PC-3 (cell line): ENCODE measurements at regions not wholly inside any gene's neighbourhood (a gene's known extent, or its start where the extent isn't known, plus 50 kb on each side); places are given as distances from the start of the nearest gene placed in this dataset.

Source experiments
- ATAC-seq: fragments of 200-7000 bp; cut with Tn5 transposase; 2 replicates; pipeline ENCODE4 v1.9.1; 2020; ENCODE audit warnings: mild to moderate bottlenecking, moderate library complexity
- BruUV-seq: library from RNA; stranded (reverse); fragments of 400-500 nt; replicated peaks from 2 replicates; lab custom pipeline; 2021; lab: Mats Ljungman, UMichigan
- CTCF ChIA-PET: fragments of 300-600 bp; sonication (Branson Sonifier 250); formaldehyde crosslinking; loops from one replicate; lab custom pipeline; 2022; ENCODE audit warnings: antibody characterized with exemption; lab: Charles Lee
- POLR2A ChIA-PET: fragments of 300-600 bp; sonication (Branson Sonifier 250); formaldehyde crosslinking; loops from one replicate; lab custom pipeline; 2022; ENCODE audit warnings: antibody characterized with exemption; ENCODE audit not compliant: unreplicated experiment; lab: Charles Lee
- DNase-seq: peaks from one replicate; pipeline ENCODE4 v3.0.0-alpha.2; 2015
- H2AFZ ChIP-seq: fragments of 300-600 bp; sonication (generic); 2 replicates; pipeline ENCODE4 v1.6.0; 2016; ENCODE audit warnings: antibody characterized with exemption, low read length
- H3F3A ChIP-seq: fragments of 300-600 bp; sonication (generic); one replicate; pipeline ENCODE4 v1.6.0; 2017; ENCODE audit warnings: antibody characterized with exemption, low read length, control low read depth, mild to moderate bottlenecking; ENCODE audit not compliant: unreplicated experiment
- H3K27ac ChIP-seq: fragments of 300-600 bp; sonication (generic); 2 replicates; pipeline ENCODE4 v1.5.1; 2016; ENCODE audit warnings: mild to moderate bottlenecking, low read length
- H3K27me3 ChIP-seq: fragments of 300-600 bp; sonication (generic); 2 replicates; pipeline ENCODE4 v1.6.1; 2016; ENCODE audit warnings: low read length, mixed read lengths
- H3K36me3 ChIP-seq: fragments of 300-600 bp; sonication (generic); 2 replicates; pipeline ENCODE4 v1.6.1; 2016; ENCODE audit warnings: low read depth, mixed run types, low read length, mixed read lengths
- H3K4me1 ChIP-seq: fragments of 300-600 bp; sonication (generic); 2 replicates; pipeline ENCODE4 v1.5.1; 2016; ENCODE audit warnings: low read length; ENCODE audit not compliant: insufficient read depth
- H3K4me2 ChIP-seq: fragments of 300-600 bp; sonication (generic); 2 replicates; pipeline ENCODE4 v1.6.0; 2016; ENCODE audit warnings: low read length
- H3K4me3 ChIP-seq: fragments of 300-600 bp; sonication (generic); 2 replicates; pipeline ENCODE4 v1.5.1; 2016; ENCODE audit warnings: mild to moderate bottlenecking, low read length, mixed read lengths
- H3K79me2 ChIP-seq: fragments of 300-600 bp; sonication (generic); 2 replicates; pipeline ENCODE4 v1.6.1; 2017; ENCODE audit warnings: low read length, mixed read lengths
- H3K9ac ChIP-seq: fragments of 300-600 bp; sonication (generic); 2 replicates; pipeline ENCODE4 v1.6.0; 2016; ENCODE audit warnings: mild to moderate bottlenecking, low read length
- H3K9me2 ChIP-seq: fragments of 300-600 bp; sonication (generic); replicated peaks from 2 replicates; pipeline ENCODE4 v1.6.1; 2016; ENCODE audit warnings: mixed run types, low read length, mixed read lengths
- H3K9me3 ChIP-seq: fragments of 300-600 bp; sonication (generic); 2 replicates; pipeline ENCODE4 v1.6.1; 2016; ENCODE audit warnings: low read length, mixed read lengths
- H4K20me1 ChIP-seq: fragments of 300-600 bp; sonication (generic); 2 replicates; pipeline ENCODE4 v1.6.1; 2016; ENCODE audit warnings: low read length, mixed read lengths
- CTCF ChIP-seq: fragments of 300-600 bp; sonication (generic); conservative IDR thresholded peaks from 2 replicates; pipeline ENCODE4 v1.5.1; 2017; ENCODE audit warnings: antibody characterized with exemption, low read depth, mild to moderate bottlenecking, low read length
- EZH2 ChIP-seq: fragments of 300-600 bp; sonication (generic); IDR thresholded peaks from one replicate; pipeline ENCODE4 v1.6.1; 2017; ENCODE audit warnings: antibody characterized with exemption, mild to moderate bottlenecking, low read length; ENCODE audit not compliant: unreplicated experiment
- EZH2phosphoT487 ChIP-seq: fragments of 300-600 bp; sonication (generic); IDR thresholded peaks from 2 replicates; pipeline ENCODE4 v1.6.1; 2018; ENCODE audit warnings: mild to moderate bottlenecking, antibody characterized with exemption, low read length, borderline replicate concordance
- intact Hi-C: fragments of 100-400 bp; cut with micrococcal nuclease; formaldehyde crosslinking; loops from 2 replicates; pipeline ENCODE4 v1.9.0; 2023

GRCh38 chr2:39490586-39490985, 53.5 kb upstream of the MAP4K3 start:
- Histone ChIP-seq H3K27ac (peak overlapping the region; percentile 95), H3K4me2 (peak overlapping the region; percentile 68), H3K4me1 (peaks cover 80% of the 10 kb centered on the region), H4K20me1 (no peaks in the 10 kb centered on the region), H3K27me3 (no peaks in the 10 kb centered on the region), H3K79me2 (no peaks in the 10 kb centered on the region), H3K9me3 (no peaks in the 10 kb centered on the region), H3K9me2 (no peaks in the 10 kb centered on the region), H3K9ac (peak overlapping the region; percentile 83), H2AFZ (no peak overlapping the region), H3F3A (peaks cover 11% of the 10 kb centered on the region), H3K36me3 (no peaks in the 10 kb centered on the region), H3K4me3 (no peak overlapping the region)
- intact Hi-C loops = no loop called here
- ChIA-PET POLR2A (interaction anchor here (0.6 kb wide), 1 partner anchor 58 kb away, joined by 4 read pairs; no protein-coding TSS in a partner anchor), CTCF (no interaction called here)
- ATAC-seq = no peak
- TF ChIP-seq EZH2phosphoT487 = no peak
- no peak for TF ChIP-seq CTCF
- TF ChIP-seq EZH2 = no peak
- no TSS peak for BruUV-seq
- peak; percentile 60 for DNase-seq

GRCh38 chr2:39491653-39492052, 54.6 kb upstream of the MAP4K3 start:
- no peaks in the 10 kb centered on the region for H3K9me3 ChIP-seq
- peaks cover 84% of the 10 kb centered on the region for H3K4me1 ChIP-seq
- ChIA-PET CTCF (interaction anchor here (0.6 kb wide), 1 partner anchor 32 kb away, joined by 3 read pairs; no protein-coding TSS in a partner anchor), POLR2A (interaction anchor here (0.5 to 1.9 kb wide), 3 partner anchors 43 to 152 kb away, joined by 3 to 13 read pairs (median 5); no protein-coding TSS in a partner anchor)
- H3K9ac ChIP-seq = peak overlapping the region; percentile 83
- H3K9me2 ChIP-seq = no peaks in the 10 kb centered on the region; the same call in 1 of the 2 replicates
- intact Hi-C loops = loop anchor here (1.0 to 2.0 kb wide), 4 partner anchors 21 to 113 kb away; partner anchors contain the start of gene MAP4K3
- H3K27me3 ChIP-seq = no peaks in the 10 kb centered on the region
- H3K36me3 ChIP-seq = no peaks in the 10 kb centered on the region
- ATAC-seq (peak; percentile 16), DNase-seq (no peak)
- H3K4me2 ChIP-seq = peak overlapping the region; percentile 68
- H3K79me2 ChIP-seq = no peaks in the 10 kb centered on the region
- peak overlapping the region; percentile 95 for H3K27ac ChIP-seq
- H3F3A ChIP-seq = peaks cover 11% of the 10 kb centered on the region
- peak overlapping the region; percentile 26; the same call in 1 of the 2 replicates for H3K4me3 ChIP-seq
- TF ChIP-seq CTCF = no peak
- TF ChIP-seq EZH2phosphoT487 = no peak
- no peak for TF ChIP-seq EZH2
- TSS peak; percentile 57 for BruUV-seq
- H2AFZ ChIP-seq = no peak overlapping the region
- no peaks in the 10 kb centered on the region for H4K20me1 ChIP-seq

GRCh38 chr2:39492095-39492590, 55.1 kb upstream of the MAP4K3 start:
- no peaks in the 10 kb centered on the region for H3K9me3 ChIP-seq
- no peaks in the 10 kb centered on the region for H3K27me3 ChIP-seq
- CTCF ChIA-PET = interaction anchor here (0.6 kb wide), 1 partner anchor 32 kb away, joined by 3 read pairs; no protein-coding TSS in a partner anchor
- intact Hi-C loops = loop anchor here (1.0 to 2.0 kb wide), 4 partner anchors 21 to 113 kb away; partner anchors contain the start of gene MAP4K3
- peak overlapping the region; percentile 26; the same call in 1 of the 2 replicates for H3K4me3 ChIP-seq
- peak; percentile 97 for DNase-seq
- ATAC-seq = peak; percentile 76
- no TSS peak for BruUV-seq
- peak overlapping the region; percentile 68 for H3K4me2 ChIP-seq
- POLR2A ChIA-PET = interaction anchor here (0.5 to 1.9 kb wide), 4 partner anchors 44 to 152 kb away, joined by 3 to 13 read pairs (median 4); no protein-coding TSS in a partner anchor
- no peaks in the 10 kb centered on the region for H3K36me3 ChIP-seq
- peak overlapping the region; percentile 95 for H3K27ac ChIP-seq
- H3K79me2 ChIP-seq = no peaks in the 10 kb centered on the region
- no peak overlapping the region for H2AFZ ChIP-seq
- H3K9me2 ChIP-seq = no peaks in the 10 kb centered on the region; the same call in 1 of the 2 replicates
- no peaks in the 10 kb centered on the region for H4K20me1 ChIP-seq
- H3K9ac ChIP-seq = peak overlapping the region; percentile 83
- peaks cover 83% of the 10 kb centered on the region for H3K4me1 ChIP-seq
- TF ChIP-seq CTCF (no peak), EZH2 (no peak), EZH2phosphoT487 (no peak)
- H3F3A ChIP-seq = peaks cover 11% of the 10 kb centered on the region
